ENCODE measurements at regions not wholly inside any gene's neighbourhood (a gene's known extent, or its start where the extent isn't known, plus 50 kb on each side); places are given as distances from the start of the nearest gene placed in this dataset.

- ATAC-seq (no peak), DNase-seq (no peak)
- intact Hi-C loops (cut with DNase I): no loop called here
- TF ChIP-seq POLR2A (IDR thresholded peaks at IDR 0.05) (no peak), CTCF (IDR thresholded peaks at IDR 0.05) (no peak)
- Histone ChIP-seq H3K36me3 (no peaks in the 10 kb centered on the region), H3K4me1 (no peaks in the 10 kb centered on the region), H3K4me3 (no peak overlapping the region), H3K9me3 (no peaks in the 10 kb centered on the region), H3K27ac (no peak overlapping the region), H3K27me3 (no peaks in the 10 kb centered on the region)
- 75% methylated on average over 7 of the region's 22 CpGs for WGBS (ENCODE audit: insufficient coverage, low coverage, low lambda C conversion rate, missing lambda C conversion rate)
Observed at GRCh38 chr20:57053793-57054552, 212.5 kb downstream of the BMP7 start.

GRCh38 chr20:57055345-57055744 is 211.1 kb downstream of the BMP7 start:
- Histone ChIP-seq H3K4me1 (no peaks in the 10 kb centered on the region), H3K27me3 (no peaks in the 10 kb centered on the region), H3K36me3 (no peaks in the 10 kb centered on the region), H3K9me3 (no peaks in the 10 kb centered on the region), H3K4me3 (no peak overlapping the region), H3K27ac (no peak overlapping the region)
- WGBS (ENCODE audit: insufficient coverage, low coverage, low lambda C conversion rate, missing lambda C conversion rate): 52% methylated on average over 7 of the region's 9 CpGs
- ATAC-seq (no peak), DNase-seq (no peak)
- intact Hi-C loops (cut with DNase I): no loop called here
- TF ChIP-seq POLR2A (IDR thresholded peaks at IDR 0.05) (no peak), CTCF (IDR thresholded peaks at IDR 0.05) (no peak)

- no peaks in the 10 kb centered on the region for H3K9me3 ChIP-seq
- intact Hi-C loops (cut with DNase I): no loop called here
- H3K4me3 ChIP-seq: no peak overlapping the region
- DNase-seq (no peak), ATAC-seq (no peak)
- no peak overlapping the region for H3K27ac ChIP-seq
- no peak for TF ChIP-seq CTCF (IDR thresholded peaks at IDR 0.05)
- no peak for TF ChIP-seq POLR2A (IDR thresholded peaks at IDR 0.05)
- H3K36me3 ChIP-seq: no peaks in the 10 kb centered on the region
- 62% methylated on average over 5 of the region's 5 CpGs for WGBS (ENCODE audit: insufficient coverage, low coverage, low lambda C conversion rate, missing lambda C conversion rate)
- no peaks in the 10 kb centered on the region for H3K27me3 ChIP-seq
- no peaks in the 10 kb centered on the region for H3K4me1 ChIP-seq
Observed at GRCh38 chr20:57056651-57057050, 209.8 kb downstream of the BMP7 start.

- H3K9me3 ChIP-seq: no peaks in the 10 kb centered on the region
- ATAC-seq (no peak), DNase-seq (no peak)
- H3K36me3 ChIP-seq: no peaks in the 10 kb centered on the region
- no peaks in the 10 kb centered on the region for H3K4me1 ChIP-seq
- no peaks in the 10 kb centered on the region for H3K27me3 ChIP-seq
- intact Hi-C loops (cut with DNase I): no loop called here
- 53% methylated on average over 4 of the region's 4 CpGs for WGBS (ENCODE audit: insufficient coverage, low coverage, low lambda C conversion rate, missing lambda C conversion rate)
- no peak overlapping the region for H3K4me3 ChIP-seq
- no peak overlapping the region for H3K27ac ChIP-seq
- TF ChIP-seq POLR2A (IDR thresholded peaks at IDR 0.05): no peak
- no peak for TF ChIP-seq CTCF (IDR thresholded peaks at IDR 0.05)
Observed at GRCh38 chr20:57059055-57059596, 207.3 kb downstream of the BMP7 start.

Measured in right lobe of liver (tissue), 6 donors.